AG04449 (cell line): ENCODE measurements at regions not wholly inside any gene's neighbourhood (a gene's known extent, or its start where the extent isn't known, plus 50 kb on each side); places are given as distances from the start of the nearest gene placed in this dataset.

ENCODE experiments used
- CTCF ChIA-PET: fragments of 350-600 bp; formaldehyde crosslinking; extraction: SDS; loops from one replicate; lab custom pipeline; 2021; ENCODE audit warnings: antibody characterized with exemption; lab: Yijun Ruan, JAX
- POLR2A ChIA-PET: fragments of 400-600, 350-600 bp; formaldehyde crosslinking; extraction: SDS; loops from one replicate; lab custom pipeline; 2020; ENCODE audit warnings: antibody characterized with exemption, inconsistent platforms; lab: Yijun Ruan, JAX
- DNase-seq: peaks from one replicate; pipeline ENCODE4 v3.0.0-alpha.2; 2010; ENCODE audit warnings: low read depth, low spot score
- H3K4me3 ChIP-seq: 2 replicates; pipeline ENCODE4 v1.5.1; 2011; ENCODE audit warnings: low read depth, mild to moderate bottlenecking, control low read depth, low read length
- CTCF ChIP-seq: IDR thresholded peaks from one replicate; pipeline ENCODE4 v1.5.1; 2011; ENCODE audit warnings: mild to moderate bottlenecking, moderate library complexity, low read length, control low read depth, inconsistent platforms; ENCODE audit not compliant: insufficient read depth; ENCODE audit errors: missing control alignments

GRCh38 chr13:56020425-56020824, 1120.3 kb upstream of the PRR20A start:
- DNase-seq = no peak
- ChIA-PET CTCF (no interaction called here), POLR2A (no interaction called here)
- H3K4me3 ChIP-seq = no peak overlapping the region
- no peak for TF ChIP-seq CTCF

GRCh38 chr13:56039992-56040391, 1100.7 kb upstream of the PRR20A start:
- H3K4me3 ChIP-seq = no peak overlapping the region
- ChIA-PET CTCF (no interaction called here), POLR2A (no interaction called here)
- DNase-seq = no peak
- TF ChIP-seq CTCF = no peak

GRCh38 chr13:56066321-56066720, 1074.4 kb upstream of the PRR20A start:
- ChIA-PET POLR2A (no interaction called here), CTCF (no interaction called here)
- H3K4me3 ChIP-seq = no peak overlapping the region
- TF ChIP-seq CTCF = no peak
- DNase-seq = no peak

GRCh38 chr13:56102641-56103040, 1038.1 kb upstream of the PRR20A start:
- DNase-seq = no peak
- CTCF ChIA-PET = no interaction called here
- POLR2A ChIA-PET = no interaction called here
- no peak overlapping the region for H3K4me3 ChIP-seq
- no peak for TF ChIP-seq CTCF

DNA sequence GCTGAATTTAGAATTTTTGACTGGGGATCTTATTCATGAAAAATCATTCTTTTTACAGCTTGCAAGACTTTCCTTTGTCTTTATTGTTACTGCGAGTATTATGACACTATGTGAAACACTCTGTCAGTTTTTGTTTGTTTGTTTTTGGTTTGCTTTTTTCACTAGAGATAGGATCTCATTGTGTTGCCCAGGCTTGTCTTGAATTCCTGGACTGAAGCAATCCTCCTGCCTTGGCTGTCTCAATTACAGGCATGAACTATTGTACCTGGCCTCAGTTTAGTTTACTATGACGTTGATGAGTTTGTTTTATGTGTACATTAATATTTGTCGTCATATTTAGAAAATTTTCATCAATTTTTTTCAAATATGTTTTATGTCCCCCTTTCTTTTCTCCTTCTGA, 1030.0 kb upstream of the PRR20A start:
- no peak for TF ChIP-seq CTCF
- POLR2A ChIA-PET = no interaction called here
- no peak overlapping the region for H3K4me3 ChIP-seq
- CTCF ChIA-PET = no interaction called here
- DNase-seq = no peak

DNA sequence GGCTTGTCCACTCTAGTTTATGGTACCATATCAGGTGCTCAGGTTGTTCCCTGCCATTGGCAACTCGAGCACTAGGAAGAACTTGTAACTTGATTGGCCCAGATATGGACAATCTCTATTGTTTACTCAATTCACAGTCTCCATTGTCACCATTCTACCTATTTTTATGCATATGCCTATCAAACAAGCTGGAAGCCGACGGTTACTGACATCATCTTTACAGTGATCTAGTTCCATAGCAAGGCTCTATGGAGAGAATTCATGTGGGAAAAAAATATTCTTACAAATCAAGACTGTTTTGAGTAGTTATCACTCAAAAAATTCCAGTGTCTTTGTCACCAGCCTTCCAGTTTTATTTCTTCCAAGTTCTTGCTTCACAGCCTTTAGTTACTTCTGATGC, 1006.2 kb upstream of the PRR20A start:
- DNase-seq = no peak
- POLR2A ChIA-PET = no interaction called here
- no peak for TF ChIP-seq CTCF
- H3K4me3 ChIP-seq = no peak overlapping the region
- CTCF ChIA-PET = no interaction called here

- ChIA-PET CTCF (no interaction called here), POLR2A (no interaction called here)
- no peak overlapping the region for H3K4me3 ChIP-seq
- DNase-seq = no peak
- TF ChIP-seq CTCF = no peak
These were observed 973.9 kb upstream of the PRR20A start for GRCh38 chr13:56166864-56167263.
